Gastroesophageal sphincter (tissue), 4 donors: ENCODE measurements at regions not wholly inside any gene's neighbourhood (a gene's known extent, or its start where the extent isn't known, plus 50 kb on each side); places are given as distances from the start of the nearest gene placed in this dataset.

Experiments
- ATAC-seq: fragments of 150-250 bp; one replicate; pipeline ENCODE4 v1.9.1; 2016; ENCODE audit warnings: mild to moderate bottlenecking, moderate library complexity
- H3K27ac ChIP-seq, 4 donors: fragments of 200-600 bp; sonication (generic) in 3 of 4; 1 replicate in 3 of 4; 2 replicates in 1 of 4; pipeline ENCODE4 v1.5.1; 2016 to 2019
- H3K27me3 ChIP-seq: fragments of 200-600 bp; sonication (generic); one replicate; pipeline ENCODE4 v1.5.1; 2019
- H3K36me3 ChIP-seq, 2 donors: fragments of 200-600 bp; sonication (generic); one replicate each; pipeline ENCODE4 v1.5.1; 2019; ENCODE audit warnings: control low read depth in 1 of 2
- H3K4me1 ChIP-seq, 3 donors: fragments of 200-600 bp; sonication (generic); 1 replicate in 2 of 3; 2 replicates in 1 of 3; pipeline ENCODE4 v1.5.1; 2016 to 2019; ENCODE audit warnings: control low read depth in 2 of 3
- H3K4me3 ChIP-seq, 2 donors: fragments of 200-600 bp; sonication (generic); one replicate each; pipeline ENCODE4 v1.5.1; 2019; ENCODE audit warnings: mild to moderate bottlenecking in 1 of 2, moderate library complexity in 1 of 2
- H3K9me3 ChIP-seq, 3 donors: fragments of 200-600 bp; sonication (generic); one replicate each; pipeline ENCODE4 v1.5.1; 2017 to 2019; ENCODE audit warnings: control low read depth in 2 of 3
- EP300 ChIP-seq: sonication (generic); formaldehyde crosslinking; IDR thresholded peaks from one replicate; pipeline ENCODE4 v1.6.1; 2017; ENCODE audit warnings: antibody characterized with exemption, mild to moderate bottlenecking
- POLR2A ChIP-seq, 2 donors: fragments of 450-650 bp; IDR thresholded peaks; one replicate each; pipeline ENCODE4 v1.6.1; 2017; ENCODE audit warnings: antibody characterized with exemption in 2 of 2, mild to moderate bottlenecking in 2 of 2, moderate library complexity in 1 of 2
- POLR2AphosphoS5 ChIP-seq: sonication (generic); formaldehyde crosslinking; IDR thresholded peaks from one replicate; pipeline ENCODE4 v1.6.1; 2017; ENCODE audit warnings: antibody characterized with exemption
- WGBS, 2 donors: methylation state at CpG; one replicate each; pipeline ENCODE4 v1.1.5; 2018; ENCODE audit warnings: low coverage in 1 of 2; 5-methylcytosine and 5-hydroxymethylcytosine counted together
- TF ChIP-seq, protein P1 (sequence below), 4 experiments: fragments of 200-600 bp in 2 of 4; fragments of 450-650 bp in 2 of 4; sonication (generic) in 1 of 4; IDR thresholded peaks; one replicate each; pipeline ENCODE4 v1.5.1; 2017 to 2019; ENCODE audit warnings: antibody characterized with exemption in 4 of 4, mild to moderate bottlenecking in 2 of 4, moderate library complexity in 2 of 4

DNA sequence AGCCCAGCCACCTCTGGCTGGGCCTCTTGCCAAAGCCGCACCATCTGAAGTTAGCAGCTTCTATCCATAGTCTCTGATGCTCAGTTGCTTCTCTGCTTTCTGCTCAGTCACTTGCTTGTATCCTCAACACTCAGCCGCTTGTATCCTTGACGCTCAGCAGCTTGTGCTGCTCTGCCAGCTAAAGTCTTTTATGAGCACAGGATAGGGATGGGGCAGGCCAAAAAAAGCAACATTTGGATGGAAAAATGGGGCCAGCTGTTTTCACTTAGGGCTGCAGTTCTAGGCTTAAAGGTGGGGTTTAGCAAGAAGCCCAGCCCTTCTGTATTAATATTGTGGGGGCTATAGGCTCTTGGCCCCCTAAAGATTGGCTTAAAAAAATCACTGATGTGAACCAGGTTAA is 739.4 kb downstream of the CDH8 start:
- TF ChIP-seq POLR2A (IDR thresholded peaks at IDR 0.05) = no peak
- no peak for TF ChIP-seq POLR2AphosphoS5
- no peak overlapping the region for H3K4me3 ChIP-seq
- H3K27me3 ChIP-seq = no peaks in the 10 kb centered on the region
- H3K4me1 ChIP-seq = no peaks in the 10 kb centered on the region
- H3K36me3 ChIP-seq = no peaks in the 10 kb centered on the region
- ATAC-seq = no peak
- 63 to 69% methylated on average over 1 to 3 of the region's 3 CpGs for WGBS, 2 donors
- H3K27ac ChIP-seq = no peak overlapping the region
- no peaks in the 10 kb centered on the region for H3K9me3 ChIP-seq

DNA sequence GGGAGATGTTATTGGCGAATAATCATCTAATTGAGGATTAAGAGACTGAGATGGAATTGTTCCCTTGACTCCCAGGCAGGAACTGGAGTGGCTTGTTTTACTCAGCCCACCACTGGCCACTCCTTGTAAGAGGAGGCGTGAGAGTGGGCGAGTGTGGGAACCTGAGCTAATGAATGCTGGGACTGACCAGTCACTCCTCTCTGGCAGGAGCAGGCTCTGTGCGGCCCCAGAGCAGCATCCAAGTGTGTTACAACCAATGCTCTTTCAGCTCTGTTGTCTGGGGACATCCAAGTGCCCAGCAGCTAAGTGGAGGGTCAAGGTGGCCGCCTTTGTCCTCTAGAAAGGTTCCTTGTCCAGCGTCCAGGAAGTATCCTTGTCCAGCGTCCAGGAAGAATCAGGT is 739.9 kb downstream of the CDH8 start:
- no peak overlapping the region for H3K4me3 ChIP-seq
- WGBS, 2 donors = 80 to 93% methylated on average over 1 to 3 of the region's 7 CpGs
- H3K27me3 ChIP-seq = no peaks in the 10 kb centered on the region
- H3K27ac ChIP-seq = no peak overlapping the region
- H3K36me3 ChIP-seq = no peaks in the 10 kb centered on the region
- H3K9me3 ChIP-seq = no peaks in the 10 kb centered on the region
- ATAC-seq = no peak
- TF ChIP-seq POLR2A (IDR thresholded peaks at IDR 0.05) (no peak), POLR2AphosphoS5 (no peak), EP300 (no peak)
- TF ChIP-seq, protein P1, sequence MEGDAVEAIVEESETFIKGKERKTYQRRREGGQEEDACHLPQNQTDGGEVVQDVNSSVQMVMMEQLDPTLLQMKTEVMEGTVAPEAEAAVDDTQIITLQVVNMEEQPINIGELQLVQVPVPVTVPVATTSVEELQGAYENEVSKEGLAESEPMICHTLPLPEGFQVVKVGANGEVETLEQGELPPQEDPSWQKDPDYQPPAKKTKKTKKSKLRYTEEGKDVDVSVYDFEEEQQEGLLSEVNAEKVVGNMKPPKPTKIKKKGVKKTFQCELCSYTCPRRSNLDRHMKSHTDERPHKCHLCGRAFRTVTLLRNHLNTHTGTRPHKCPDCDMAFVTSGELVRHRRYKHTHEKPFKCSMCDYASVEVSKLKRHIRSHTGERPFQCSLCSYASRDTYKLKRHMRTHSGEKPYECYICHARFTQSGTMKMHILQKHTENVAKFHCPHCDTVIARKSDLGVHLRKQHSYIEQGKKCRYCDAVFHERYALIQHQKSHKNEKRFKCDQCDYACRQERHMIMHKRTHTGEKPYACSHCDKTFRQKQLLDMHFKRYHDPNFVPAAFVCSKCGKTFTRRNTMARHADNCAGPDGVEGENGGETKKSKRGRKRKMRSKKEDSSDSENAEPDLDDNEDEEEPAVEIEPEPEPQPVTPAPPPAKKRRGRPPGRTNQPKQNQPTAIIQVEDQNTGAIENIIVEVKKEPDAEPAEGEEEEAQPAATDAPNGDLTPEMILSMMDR (IDR thresholded peaks at IDR 0.05) = no peak
- H3K4me1 ChIP-seq = no peaks in the 10 kb centered on the region

DNA sequence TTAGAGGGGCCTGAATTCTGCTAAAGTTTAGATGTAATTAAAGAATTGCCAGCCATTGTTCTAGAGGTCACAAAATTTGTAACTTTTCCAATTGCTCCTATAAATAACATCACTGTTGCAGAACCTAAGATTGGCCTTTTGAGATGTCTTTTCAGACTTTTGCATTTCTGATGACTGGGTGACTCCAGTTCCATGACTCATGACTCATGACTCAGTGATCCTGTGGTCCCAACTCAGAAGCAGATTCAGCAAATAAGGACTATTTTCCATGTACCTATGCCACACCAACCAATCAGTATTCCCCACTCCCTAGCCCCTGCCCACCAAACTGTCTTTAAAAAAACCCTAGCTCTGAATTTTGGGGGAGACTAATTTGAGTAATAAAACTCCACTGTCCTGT is 740.9 kb downstream of the CDH8 start:
- no peak overlapping the region for H3K27ac ChIP-seq
- no peaks in the 10 kb centered on the region for H3K9me3 ChIP-seq
- ATAC-seq = no peak
- TF ChIP-seq, protein P1 (IDR thresholded peaks at IDR 0.05) = no peak
- TF ChIP-seq EP300 (no peak), POLR2A (IDR thresholded peaks at IDR 0.05) (no peak), POLR2AphosphoS5 (no peak)
- no peaks in the 10 kb centered on the region for H3K36me3 ChIP-seq
- H3K27me3 ChIP-seq = no peaks in the 10 kb centered on the region
- H3K4me1 ChIP-seq = no peaks in the 10 kb centered on the region
- no peak overlapping the region for H3K4me3 ChIP-seq

DNA sequence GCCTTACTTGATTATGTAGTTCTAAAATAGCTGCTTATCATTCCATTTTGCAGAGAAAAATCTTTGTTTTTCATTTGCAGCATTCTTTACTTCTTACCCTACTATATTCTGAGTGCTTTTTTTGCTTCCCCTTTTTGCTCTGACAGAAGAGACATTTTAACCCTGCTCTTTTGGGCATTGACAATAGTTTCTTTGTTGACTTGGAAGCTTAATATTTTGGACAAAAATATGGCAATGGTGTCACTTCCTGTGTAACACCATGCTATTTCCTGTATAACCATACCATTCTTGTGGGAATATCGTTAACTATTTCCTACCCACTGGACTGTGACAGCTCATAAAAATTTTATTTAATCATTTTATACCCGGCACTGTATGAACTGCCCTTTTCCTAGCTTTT is 747.1 kb downstream of the CDH8 start:
- ATAC-seq = no peak
- H3K27me3 ChIP-seq = no peaks in the 10 kb centered on the region
- TF ChIP-seq, protein P1 (IDR thresholded peaks at IDR 0.05) = no peak
- TF ChIP-seq EP300 = no peak
- no peak for TF ChIP-seq POLR2AphosphoS5
- TF ChIP-seq POLR2A (IDR thresholded peaks at IDR 0.05) = no peak
- peaks cover 0 to under 1% (median 0%) of the 10 kb centered on the region in 3 donors for H3K9me3 ChIP-seq
- 58 to 66% methylated on average over 2 of the region's 2 CpGs for WGBS, 2 donors
- no peaks in the 10 kb centered on the region for H3K4me1 ChIP-seq
- H3K27ac ChIP-seq = no peak overlapping the region
- no peak overlapping the region for H3K4me3 ChIP-seq
- H3K36me3 ChIP-seq = no peaks in the 10 kb centered on the region

DNA sequence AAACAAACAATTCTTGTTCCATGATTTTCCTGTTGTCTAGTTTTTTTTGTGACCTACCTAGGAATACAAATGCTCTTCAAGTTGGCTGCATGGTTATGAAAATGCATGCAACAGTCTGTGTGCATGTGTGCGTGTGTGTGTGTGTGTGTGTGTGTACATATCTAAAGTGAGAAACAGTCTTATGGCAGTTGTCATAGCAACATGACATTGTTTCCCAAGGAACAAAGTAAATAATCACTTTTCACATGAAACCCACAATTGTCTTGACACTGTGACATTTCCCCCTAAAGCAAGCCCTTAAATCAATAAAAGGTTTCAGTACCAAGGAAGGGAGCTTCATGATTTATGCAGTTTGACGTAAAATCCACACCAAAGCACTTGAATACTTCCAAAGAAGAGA is 758.4 kb downstream of the CDH8 start:
- TF ChIP-seq POLR2AphosphoS5 (no peak), POLR2A (IDR thresholded peaks at IDR 0.05) (no peak), EP300 (no peak)
- TF ChIP-seq, protein P1 (IDR thresholded peaks at IDR 0.05) = no peak
- Histone ChIP-seq H3K27ac (no peak overlapping the region), H3K9me3 (no peaks in the 10 kb centered on the region), H3K4me3 (no peak overlapping the region), H3K27me3 (no peaks in the 10 kb centered on the region), H3K36me3 (no peaks in the 10 kb centered on the region), H3K4me1 (no peaks in the 10 kb centered on the region)
- WGBS, 2 donors = 73 to 85% methylated on average over 2 of the region's 2 CpGs
- no peak for ATAC-seq

DNA sequence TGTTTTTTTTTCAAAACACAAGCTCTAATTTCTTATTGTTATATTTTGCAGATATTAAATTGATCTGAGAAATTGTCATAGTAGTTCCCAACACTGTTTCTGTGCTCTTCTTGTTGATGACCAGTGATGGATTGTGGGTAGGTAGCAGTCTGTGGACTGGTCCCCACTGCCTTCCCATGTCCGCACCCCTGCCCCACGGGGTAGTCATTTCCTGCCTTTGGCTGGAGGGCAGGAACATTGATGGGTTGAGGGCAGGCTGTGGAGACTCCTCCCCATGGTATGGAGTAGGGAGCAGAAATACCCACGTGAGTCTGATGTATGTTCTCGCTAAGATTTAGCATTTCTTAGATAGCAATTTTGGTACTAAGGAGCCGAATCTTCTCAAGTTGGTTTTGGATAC is 762.0 kb downstream of the CDH8 start:
- Histone ChIP-seq H3K4me1 (no peaks in the 10 kb centered on the region), H3K36me3 (no peaks in the 10 kb centered on the region), H3K4me3 (no peak overlapping the region), H3K27ac (no peak overlapping the region), H3K27me3 (no peaks in the 10 kb centered on the region), H3K9me3 (no peaks in the 10 kb centered on the region)
- WGBS, 2 donors = 86% methylated on average over 1 of the region's 5 CpGs; no CpG with 5 or more reads in 1 of the 2 donors
- TF ChIP-seq POLR2A (IDR thresholded peaks at IDR 0.05) = no peak
- TF ChIP-seq, protein P1 (IDR thresholded peaks at IDR 0.05) = no peak
- TF ChIP-seq EP300 = no peak
- TF ChIP-seq POLR2AphosphoS5 = no peak
- ATAC-seq = no peak
